KG1 (cell line): ENCODE measurements at regions not wholly inside any gene's neighbourhood (a gene's known extent, or its start where the extent isn't known, plus 50 kb on each side); places are given as distances from the start of the nearest gene placed in this dataset.
"Not testable (repeated sequence)": the region's sequence is repeated elsewhere in the genome, so short reads cannot be mapped to it uniquely, and the experiment has no call there.

Experiments used
- DNase-seq: peaks from one replicate; lab custom pipeline; 2025; lab: John Stamatoyannopoulos, UW

GRCh38 chr11:67804435-67805252 lies 130.2 kb upstream of the ALDH3B2 start:
- DNase-seq, result not testable (repeated sequence)

DNA sequence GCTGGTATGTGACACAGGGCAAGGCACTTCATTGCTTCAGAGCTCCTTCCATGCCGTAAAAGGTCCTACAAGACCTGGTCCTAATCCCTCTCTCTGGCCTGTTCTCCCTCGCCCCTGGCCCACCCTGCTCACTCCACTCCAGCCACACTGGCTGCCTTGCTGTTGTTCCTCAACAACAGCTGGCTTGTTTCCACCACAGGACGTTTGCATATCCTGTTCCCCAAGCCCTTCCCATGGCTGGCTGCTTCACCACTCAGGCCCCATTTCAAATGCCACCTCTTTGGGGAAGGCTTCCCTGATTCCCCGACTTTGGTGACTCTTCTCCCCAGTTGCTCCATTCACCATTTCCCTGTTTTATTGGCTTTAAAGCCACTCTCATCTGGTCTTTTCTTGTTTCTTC lies 129.1 kb upstream of the ALDH3B2 start:
- DNase-seq, result not testable (repeated sequence)

DNA sequence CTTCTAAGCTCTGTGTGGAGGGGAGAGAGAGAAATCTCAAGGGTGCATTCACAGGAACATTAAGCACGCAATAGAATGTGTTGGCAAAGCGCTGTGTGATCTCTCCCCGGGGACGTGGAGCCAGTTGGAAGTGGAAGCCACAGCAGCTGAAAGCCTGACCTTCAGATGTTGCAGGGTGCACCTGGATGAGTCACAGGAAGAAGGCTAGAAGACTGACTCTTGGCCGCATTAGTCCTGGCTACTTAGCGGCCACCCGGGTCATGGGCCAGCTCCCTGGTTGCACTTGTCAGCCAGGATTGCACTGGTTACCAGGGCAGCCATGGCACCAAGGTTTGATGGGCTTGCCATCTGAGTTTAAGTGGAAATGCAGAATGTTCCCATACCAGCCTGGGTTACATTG lies 128.6 kb upstream of the ALDH3B2 start:
- not testable (repeated sequence) for DNase-seq

- not testable (repeated sequence) for DNase-seq
Observed at GRCh38 chr11:67802623-67803022, 128.2 kb upstream of the ALDH3B2 start.

DNA sequence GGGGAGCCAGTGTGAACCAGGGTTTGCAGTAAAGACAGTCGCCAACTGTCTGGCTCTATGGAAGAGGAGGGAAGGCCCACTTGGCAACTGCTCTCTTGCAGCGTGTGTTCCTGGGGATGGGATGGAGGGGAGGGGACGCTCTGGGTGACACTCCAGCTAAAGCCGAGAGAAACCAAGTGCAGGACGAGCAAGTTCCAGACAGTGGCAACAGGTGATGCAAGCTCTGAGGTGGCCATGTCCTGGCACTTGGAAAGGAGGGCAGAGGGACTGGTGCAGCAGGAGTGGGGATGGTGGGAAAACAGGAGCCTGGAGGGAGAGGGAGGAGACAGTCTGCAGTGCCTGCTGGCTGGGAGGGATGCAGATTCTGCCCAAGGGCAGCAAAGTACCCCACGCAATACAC lies 127.0 kb upstream of the ALDH3B2 start:
- DNase-seq, result not testable (repeated sequence)

DNA sequence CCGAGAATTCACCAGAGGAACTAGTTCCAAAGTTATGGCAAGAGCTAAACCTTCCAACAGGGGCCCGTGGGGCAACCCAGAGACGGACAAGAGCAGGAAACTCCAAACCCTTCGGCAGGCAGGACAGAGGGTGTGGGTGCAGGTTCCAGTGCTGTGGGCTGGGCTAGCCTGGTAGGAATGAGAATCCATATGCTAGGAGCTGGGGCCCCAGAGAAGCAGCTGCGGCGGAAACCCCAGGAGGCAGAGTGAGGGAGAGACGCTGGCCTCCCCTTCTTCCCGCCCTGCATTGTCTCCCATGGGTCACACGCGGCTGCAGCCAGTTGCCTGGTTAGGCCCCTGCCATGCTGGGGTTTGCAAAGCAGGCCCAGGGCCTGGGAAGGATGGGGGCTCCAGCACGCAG lies 126.2 kb upstream of the ALDH3B2 start:
- not testable (repeated sequence) for DNase-seq

DNA sequence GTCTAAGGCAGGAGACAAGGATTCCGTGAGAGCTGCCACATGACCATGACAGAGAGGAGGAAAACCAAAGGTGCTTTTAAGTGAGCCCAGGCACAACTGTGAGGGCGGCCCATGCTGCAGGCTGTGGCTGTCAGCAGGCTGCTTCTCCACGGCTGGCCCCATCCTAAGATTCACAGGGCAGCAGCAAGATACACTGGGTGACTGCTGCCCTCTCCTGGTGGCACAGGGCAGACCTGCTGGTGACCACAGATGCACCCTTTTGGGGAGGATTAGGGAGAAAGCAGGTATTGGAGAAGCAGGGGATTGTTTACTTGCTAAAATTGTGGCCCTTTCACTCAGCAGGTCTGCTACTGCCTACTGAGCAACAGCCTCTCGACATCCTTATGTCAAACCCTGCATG lies 125.4 kb upstream of the ALDH3B2 start:
- DNase-seq, result not testable (repeated sequence)

GRCh38 chr11:67797726-67798521 lies 123.5 kb upstream of the ALDH3B2 start:
- DNase-seq, result not testable (repeated sequence)

DNA sequence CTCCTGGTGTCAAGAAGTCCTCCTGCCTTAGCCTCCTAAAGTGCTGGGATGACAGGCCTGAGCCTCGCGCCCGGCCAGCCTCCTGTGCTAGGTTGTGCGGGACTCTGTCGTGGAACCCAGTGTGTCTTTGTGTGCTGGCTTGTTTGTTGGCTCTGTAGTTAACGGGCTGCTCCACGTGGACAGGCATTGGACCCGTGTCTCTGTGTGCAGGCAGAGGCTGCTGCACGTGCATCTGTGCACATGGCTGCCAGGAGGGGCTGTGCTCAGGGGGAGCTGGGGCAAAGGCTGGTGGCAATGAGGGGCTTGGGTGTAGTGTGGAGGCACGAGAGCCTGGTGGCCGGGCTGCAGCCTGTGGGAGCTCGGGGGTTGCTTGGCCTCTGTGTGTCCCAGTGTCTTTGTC lies 121.3 kb upstream of the ALDH3B2 start:
- no peak for DNase-seq

- not testable (repeated sequence) for DNase-seq
Observed at GRCh38 chr11:67793750-67794149, 119.3 kb upstream of the ALDH3B2 start.

DNA sequence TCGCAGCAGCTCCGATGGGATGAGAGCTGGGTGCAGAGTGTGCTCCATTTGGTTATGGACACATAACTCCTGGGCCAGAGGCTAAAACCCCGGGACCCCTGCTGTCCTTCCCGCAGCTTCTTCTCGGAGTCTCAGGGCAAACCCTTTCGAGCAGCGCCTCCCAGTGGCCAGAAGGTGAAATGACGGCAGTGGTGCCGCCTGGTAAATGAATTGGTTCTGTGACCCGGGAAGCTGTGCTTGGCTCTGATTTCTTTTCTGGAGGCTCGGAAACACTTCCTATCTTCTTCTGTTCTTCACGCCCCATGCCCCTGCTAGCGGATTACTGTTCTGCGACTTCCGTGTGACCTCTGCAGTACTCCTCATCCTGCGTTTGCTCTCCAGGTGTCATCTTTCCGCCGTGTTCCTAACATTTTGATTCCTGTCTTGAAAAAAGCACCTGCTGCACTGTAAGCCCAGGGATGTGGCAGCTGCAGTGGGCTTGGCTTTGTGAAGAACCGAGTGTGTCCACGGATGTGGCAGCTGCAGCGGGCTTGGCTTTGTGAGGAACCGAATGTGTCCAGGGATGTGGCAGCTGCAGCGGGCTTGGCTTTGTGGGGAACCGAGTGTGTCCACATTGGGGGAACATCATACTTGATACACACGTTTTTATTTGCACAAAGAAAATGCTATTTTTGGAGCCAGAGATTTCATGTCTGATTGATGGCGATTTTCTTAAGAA lies 118.0 kb upstream of the ALDH3B2 start:
- DNase-seq, result not testable (repeated sequence)

DNA sequence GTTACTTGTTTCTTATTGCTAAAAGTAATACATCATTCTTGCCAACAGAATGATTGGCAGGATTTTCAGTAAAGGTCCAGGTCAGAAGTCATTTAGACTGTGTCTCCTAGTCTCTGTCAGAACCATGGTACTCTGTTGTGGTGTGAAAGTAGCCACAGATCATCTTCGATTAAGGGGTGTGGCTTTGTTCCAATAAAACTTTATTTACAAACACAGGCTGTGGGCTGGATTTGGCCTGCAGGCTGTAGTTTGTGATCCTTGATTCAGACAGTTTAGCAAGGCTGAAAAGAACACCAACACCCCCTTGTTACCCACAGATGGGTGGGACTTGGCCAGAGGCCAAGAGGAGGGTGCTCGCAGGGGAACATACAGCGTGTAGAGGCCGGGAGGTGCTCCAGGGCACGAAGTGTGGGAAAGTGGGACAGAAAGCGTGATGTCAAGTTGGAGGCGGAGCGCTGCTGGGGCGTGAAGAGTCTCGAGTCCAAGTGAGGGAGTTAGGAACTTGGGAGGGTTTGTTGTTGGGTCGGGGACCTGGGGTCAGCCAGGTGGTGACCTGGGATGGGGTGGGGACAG lies 117.3 kb upstream of the ALDH3B2 start:
- not testable (repeated sequence) for DNase-seq

- not testable (repeated sequence) for DNase-seq
Observed at GRCh38 chr11:67788341-67788695, 113.9 kb upstream of the ALDH3B2 start.

DNA sequence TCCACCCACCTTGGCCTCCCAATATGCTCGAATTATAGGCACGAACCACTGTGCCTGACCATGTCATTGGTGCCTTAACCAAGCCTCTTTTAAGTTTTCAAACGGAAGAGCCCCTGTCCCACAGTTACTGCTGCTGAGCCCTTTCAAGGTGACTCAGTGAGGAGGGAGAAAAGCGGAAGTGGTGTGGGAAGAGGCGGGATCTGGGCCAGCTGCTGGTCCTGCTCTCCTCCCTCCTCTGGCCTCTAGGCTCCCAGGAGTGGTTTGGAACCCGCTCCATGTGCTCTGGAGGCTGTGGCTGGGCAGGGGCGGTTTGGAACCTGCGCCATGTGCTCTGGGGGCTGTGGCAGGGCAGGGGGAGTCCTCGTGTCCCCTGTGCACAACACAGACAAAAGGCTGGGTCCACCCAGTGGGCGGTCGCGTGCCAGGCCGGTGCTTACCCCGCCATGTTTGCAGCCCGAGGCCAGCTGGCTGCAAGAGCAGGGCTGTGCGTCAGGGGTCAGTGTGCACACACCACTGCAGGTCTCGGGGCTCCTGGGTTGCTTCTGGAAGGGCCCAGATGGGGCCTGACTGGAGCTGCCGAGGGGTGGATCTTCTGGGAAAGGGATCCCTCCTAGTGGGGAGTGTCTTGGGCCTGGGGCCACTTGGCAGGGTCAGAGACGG lies 113.4 kb upstream of the ALDH3B2 start:
- DNase-seq, result not testable (repeated sequence)

DNA sequence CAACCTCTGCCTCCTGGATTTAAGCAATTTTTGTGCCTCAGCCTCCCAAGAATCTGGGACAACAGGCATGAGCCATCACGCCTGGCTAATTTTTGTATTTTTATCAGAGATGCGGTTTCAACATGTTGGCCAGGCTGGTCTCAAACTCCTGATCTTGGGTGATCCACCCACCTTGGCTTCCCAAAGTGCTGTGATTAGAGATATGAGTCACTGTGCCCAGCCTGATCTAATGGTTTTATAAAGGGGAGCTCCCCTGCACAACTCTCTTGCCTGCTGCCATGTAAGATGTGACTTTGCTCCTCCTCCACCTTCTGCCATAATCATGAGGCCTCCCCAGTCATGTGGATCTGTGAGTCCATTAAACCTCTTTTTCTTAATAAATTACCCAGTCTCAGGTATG lies 107.5 kb upstream of the ALDH3B2 start:
- not testable (repeated sequence) for DNase-seq

DNA sequence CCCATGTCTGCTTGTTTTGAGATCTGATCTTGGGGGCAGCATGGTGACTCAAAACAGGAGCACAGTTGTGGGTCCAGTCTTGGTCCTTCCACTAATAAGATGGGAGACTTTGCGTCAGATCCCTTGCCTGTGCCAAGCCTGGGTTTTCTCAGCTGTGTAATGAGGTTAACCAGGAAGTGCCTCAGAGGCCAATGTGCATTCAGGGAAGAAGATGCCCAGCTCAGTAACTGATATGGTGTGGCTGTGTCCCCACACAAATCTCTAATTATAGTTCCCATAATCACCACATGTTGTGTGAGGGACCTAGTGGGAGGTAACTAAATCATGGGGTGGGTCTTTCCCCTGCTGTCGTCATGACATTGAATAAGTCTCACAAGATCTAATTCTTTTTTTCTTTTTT lies 107.1 kb upstream of the ALDH3B2 start:
- not testable (repeated sequence) for DNase-seq

- DNase-seq, result no peak
Observed at GRCh38 chr11:67780056-67780455, 105.6 kb upstream of the ALDH3B2 start.

DNA sequence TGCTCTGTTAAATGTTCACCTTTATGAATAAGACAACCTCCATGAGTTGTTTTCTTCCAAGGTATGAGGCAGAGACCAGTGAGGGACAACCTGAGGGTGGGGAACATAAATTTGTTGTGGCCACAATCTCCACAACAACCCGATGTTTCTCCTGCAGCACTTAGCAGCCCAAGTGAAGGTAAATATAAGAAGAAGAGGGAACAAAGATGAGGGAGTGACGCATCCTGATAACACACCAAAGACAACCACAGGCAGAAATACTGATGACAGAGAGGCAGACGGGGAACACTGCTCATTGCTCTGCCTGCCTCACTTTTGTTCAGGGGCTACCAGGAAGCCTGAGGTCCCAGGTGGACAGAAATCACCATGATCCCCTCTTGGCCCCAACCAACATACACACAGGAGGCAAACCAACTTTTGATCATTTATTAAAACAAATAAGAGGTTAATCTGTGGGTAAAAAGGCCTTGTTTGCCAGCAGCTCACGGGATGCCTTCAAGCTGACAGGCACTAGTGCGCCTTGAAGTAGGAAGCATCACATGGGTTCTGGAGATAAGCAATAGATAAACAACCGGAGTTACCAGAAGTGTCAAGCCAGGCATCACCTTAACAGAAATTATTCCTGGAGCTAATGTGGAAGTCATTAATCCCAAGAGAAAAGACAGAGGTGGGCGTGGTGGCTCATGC lies 104.9 kb upstream of the ALDH3B2 start:
- DNase-seq, result not testable (repeated sequence)

- DNase-seq, result no peak
Observed at GRCh38 chr11:67776852-67777520, 102.6 kb upstream of the ALDH3B2 start.

- not testable (repeated sequence) for DNase-seq
Observed at GRCh38 chr11:67774175-67774574, 99.8 kb upstream of the ALDH3B2 start.
